Activated CD8-positive, alpha-beta memory T cell treated with anti-CD3 and anti-CD28 coated beads, Interleukin-2, amount 10 ng/mL, durations not matched to agents 7 days and 5 days (primary cell): ENCODE measurements at regions not wholly inside any gene's neighbourhood (a gene's known extent, or its start where the extent isn't known, plus 50 kb on each side); places are given as distances from the start of the nearest gene placed in this dataset.

ENCODE experiments used
- ATAC-seq: fragments of 150-1000 bp; cut with Tn5 transposase; one replicate; pipeline ENCODE4 v1.10.0; 2021; ENCODE audit warnings: moderate library complexity
- CTCF ChIA-PET: fragments of 350-600 bp; sonication (Branson Sonifier 250); formaldehyde crosslinking; loops from one replicate; lab custom pipeline; 2021; ENCODE audit warnings: antibody characterized with exemption; lab: Charles Lee
- DNase-seq: peaks from one replicate; pipeline ENCODE4 v3.0.0-alpha.2; 2020
- H3K27ac Mint-ChIP-seq: one replicate; pipeline ENCODE4 v1.8.0; 2021; ENCODE audit warnings: mild to moderate bottlenecking, mixed read lengths
- H3K27me3 Mint-ChIP-seq: one replicate; pipeline ENCODE4 v1.8.0; 2021; ENCODE audit warnings: mixed read lengths
- H3K36me3 Mint-ChIP-seq: one replicate; pipeline ENCODE4 v1.8.0; 2021; ENCODE audit warnings: mild to moderate bottlenecking, mixed read lengths
- H3K4me1 Mint-ChIP-seq: one replicate; pipeline ENCODE4 v1.8.0; 2021; ENCODE audit warnings: mixed read lengths
- H3K4me3 Mint-ChIP-seq: one replicate; pipeline ENCODE4 v1.8.0; 2021; ENCODE audit warnings: mild to moderate bottlenecking, moderate library complexity, mixed read lengths
- H3K9me3 Mint-ChIP-seq: one replicate; pipeline ENCODE4 v1.8.0; 2022; ENCODE audit warnings: low read depth, mixed read lengths

GRCh38 chr2:7841751-7842150, 840.1 kb upstream of the ID2 start:
- Mint-ChIP-seq H3K27ac (peak overlapping the region; percentile 72), H3K4me1 (peaks cover 35% of the 10 kb centered on the region)
- CTCF ChIA-PET: interaction anchor here (1.1 kb wide), 1 partner anchor 64 kb away, joined by 3 read pairs; no protein-coding TSS in a partner anchor

GRCh38 chr2:7844414-7844965, 837.4 kb upstream of the ID2 start:
- H3K27me3 Mint-ChIP-seq: no peaks in the 10 kb centered on the region
- no peak overlapping the region for H3K4me3 Mint-ChIP-seq
- peaks cover 57% of the 10 kb centered on the region for H3K4me1 Mint-ChIP-seq
- peaks cover 14% of the 10 kb centered on the region for H3K36me3 Mint-ChIP-seq
- CTCF ChIA-PET: no interaction called here
- peaks cover 8% of the 10 kb centered on the region for H3K9me3 Mint-ChIP-seq
- no peak for ATAC-seq
- DNase-seq: no peak
- no peak overlapping the region for H3K27ac Mint-ChIP-seq

More at GRCh38 chr2:7841751-7842150, 840.1 kb upstream of the ID2 start:
- DNase-seq (no peak), ATAC-seq (peak; percentile 33)
- peaks cover 18% of the 10 kb centered on the region for H3K36me3 Mint-ChIP-seq
- H3K9me3 Mint-ChIP-seq: peaks cover 16% of the 10 kb centered on the region
- no peaks in the 10 kb centered on the region for H3K27me3 Mint-ChIP-seq
- no peak overlapping the region for H3K4me3 Mint-ChIP-seq

DNA sequence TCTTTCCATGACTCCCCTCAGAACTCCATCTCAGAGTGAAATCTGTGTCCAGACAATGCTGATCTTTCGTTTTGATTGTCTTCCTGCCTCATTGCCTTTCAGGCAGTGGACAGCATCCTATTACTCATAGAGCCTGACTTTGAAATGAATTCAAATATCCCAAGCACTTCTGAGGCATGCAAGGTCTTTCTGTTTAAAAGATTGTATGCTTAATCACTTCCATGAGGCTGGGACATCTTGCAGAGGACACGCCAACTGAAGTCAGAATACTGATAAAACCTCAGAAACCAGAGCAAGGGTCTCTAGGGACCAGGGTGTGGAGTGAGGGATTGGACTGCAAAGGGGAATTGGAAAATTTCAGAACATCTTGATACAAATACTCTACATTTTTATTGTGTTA, 836.5 kb upstream of the ID2 start:
- CTCF ChIA-PET: no interaction called here
- Mint-ChIP-seq H3K4me1 (peaks cover 57% of the 10 kb centered on the region), H3K4me3 (no peak overlapping the region), H3K36me3 (peaks cover 13% of the 10 kb centered on the region), H3K27ac (no peak overlapping the region), H3K27me3 (no peaks in the 10 kb centered on the region), H3K9me3 (peaks cover 8% of the 10 kb centered on the region)
- no peak for ATAC-seq
- DNase-seq: no peak

DNA sequence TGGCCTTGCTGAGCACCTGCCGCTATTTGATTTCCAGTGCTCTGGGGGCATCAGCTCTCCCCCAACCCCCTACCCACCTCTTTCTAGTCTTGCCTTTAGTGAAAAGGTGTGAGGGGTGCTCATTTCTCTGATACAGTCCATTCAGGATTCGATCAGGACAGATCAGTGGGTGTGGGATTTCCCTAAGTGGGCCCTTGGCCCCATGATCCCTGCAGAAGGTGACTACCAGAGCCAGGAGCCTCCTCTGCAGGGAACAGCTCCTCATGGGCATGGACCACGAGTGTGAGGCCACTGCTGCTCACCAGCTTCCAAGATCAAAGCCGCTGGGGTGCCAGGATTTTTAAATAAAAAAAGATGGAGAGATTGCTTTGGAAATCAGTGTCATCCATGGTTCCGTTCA, 835.2 kb upstream of the ID2 start:
- no peaks in the 10 kb centered on the region for H3K27me3 Mint-ChIP-seq
- CTCF ChIA-PET: no interaction called here
- DNase-seq (no peak), ATAC-seq (no peak)
- H3K36me3 Mint-ChIP-seq: peaks cover 8% of the 10 kb centered on the region
- H3K4me3 Mint-ChIP-seq: no peak overlapping the region
- no peak overlapping the region for H3K27ac Mint-ChIP-seq
- H3K9me3 Mint-ChIP-seq: peaks cover 4% of the 10 kb centered on the region
- peaks cover 49% of the 10 kb centered on the region for H3K4me1 Mint-ChIP-seq

- peak overlapping the region; percentile 26 for H3K4me3 Mint-ChIP-seq
- H3K27me3 Mint-ChIP-seq: no peaks in the 10 kb centered on the region
- no peak for DNase-seq
- ATAC-seq: no peak
- H3K36me3 Mint-ChIP-seq: peaks cover 8% of the 10 kb centered on the region
- CTCF ChIA-PET: interaction anchor here (1.2 kb wide), 1 partner anchor 9 kb away, joined by 3 read pairs; no protein-coding TSS in a partner anchor
- peaks cover 4% of the 10 kb centered on the region for H3K9me3 Mint-ChIP-seq
- H3K27ac Mint-ChIP-seq: peak overlapping the region; percentile 85
- peaks cover 44% of the 10 kb centered on the region for H3K4me1 Mint-ChIP-seq
Observed at GRCh38 chr2:7847321-7847720, 834.5 kb upstream of the ID2 start.

- CTCF ChIA-PET: interaction anchor here (0.6 to 1.8 kb wide), 2 partner anchors 86 to 92 kb away, joined by 3 read pairs; no protein-coding TSS in a partner anchor
- Mint-ChIP-seq H3K36me3 (peaks cover 2% of the 10 kb centered on the region), H3K27me3 (no peaks in the 10 kb centered on the region), H3K27ac (no peak overlapping the region), H3K4me1 (peaks cover 32% of the 10 kb centered on the region), H3K9me3 (no peaks in the 10 kb centered on the region), H3K4me3 (no peak overlapping the region)
- DNase-seq (no peak), ATAC-seq (no peak)
Observed at GRCh38 chr2:7849027-7849426, 832.8 kb upstream of the ID2 start.

DNA sequence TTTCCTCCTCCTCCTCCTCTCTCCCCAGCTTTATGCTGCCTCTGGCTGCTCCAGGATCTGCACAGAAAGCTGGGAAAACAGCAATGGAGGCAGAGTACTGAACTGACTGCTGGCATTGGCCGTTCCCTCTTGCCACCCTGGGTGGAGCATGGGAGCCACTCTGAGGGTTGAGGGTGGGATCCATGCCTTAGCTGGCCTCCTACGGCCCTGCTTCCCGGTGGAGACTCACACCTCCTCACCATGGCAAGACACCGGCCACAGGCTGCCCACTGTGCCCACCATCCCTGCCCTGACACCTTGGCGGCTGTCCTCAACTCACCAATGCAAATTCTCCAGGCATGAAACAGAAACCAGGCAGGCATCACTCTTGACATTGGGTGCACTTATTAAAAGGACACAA, 832.3 kb upstream of the ID2 start:
- Mint-ChIP-seq H3K9me3 (peaks cover 4% of the 10 kb centered on the region), H3K27me3 (no peaks in the 10 kb centered on the region), H3K36me3 (peaks cover 5% of the 10 kb centered on the region), H3K4me1 (peaks cover 30% of the 10 kb centered on the region), H3K4me3 (no peak overlapping the region), H3K27ac (no peak overlapping the region)
- DNase-seq (no peak), ATAC-seq (no peak)
- CTCF ChIA-PET: interaction anchor here (1.8 kb wide), 1 partner anchor 93 kb away, joined by 3 read pairs; no protein-coding TSS in a partner anchor

GRCh38 chr2:7852546-7852945, 829.3 kb upstream of the ID2 start:
- ATAC-seq (no peak), DNase-seq (no peak)
- CTCF ChIA-PET: no interaction called here
- H3K4me1 Mint-ChIP-seq: peaks cover 17% of the 10 kb centered on the region
- no peak overlapping the region for H3K27ac Mint-ChIP-seq
- H3K36me3 Mint-ChIP-seq: peaks cover 7% of the 10 kb centered on the region
- no peaks in the 10 kb centered on the region for H3K27me3 Mint-ChIP-seq
- H3K4me3 Mint-ChIP-seq: no peak overlapping the region
- peaks cover 7% of the 10 kb centered on the region for H3K9me3 Mint-ChIP-seq

DNA sequence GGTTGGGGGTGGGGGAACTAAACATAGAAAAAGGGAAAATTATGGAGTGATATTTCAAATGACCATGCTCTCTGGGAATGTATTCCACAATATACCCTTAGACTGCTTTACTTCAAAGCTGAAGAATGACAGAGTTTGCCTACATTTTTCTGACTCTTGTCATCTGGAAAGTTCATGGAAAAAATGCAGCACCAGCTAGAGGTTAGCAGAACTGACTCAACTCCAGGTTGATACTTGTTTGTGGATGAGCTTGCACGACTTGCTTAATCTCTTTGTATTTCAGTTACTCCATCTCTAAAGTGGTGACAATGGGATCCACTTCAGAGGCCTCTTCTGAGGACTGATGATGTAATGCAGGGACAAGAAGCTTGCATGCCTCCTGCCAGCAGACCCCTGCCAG, 824.0 kb upstream of the ID2 start:
- peaks cover 7% of the 10 kb centered on the region for H3K36me3 Mint-ChIP-seq
- no peaks in the 10 kb centered on the region for H3K27me3 Mint-ChIP-seq
- H3K9me3 Mint-ChIP-seq: peaks cover 7% of the 10 kb centered on the region
- H3K4me1 Mint-ChIP-seq: peaks cover 2% of the 10 kb centered on the region
- no peak overlapping the region for H3K4me3 Mint-ChIP-seq
- H3K27ac Mint-ChIP-seq: no peak overlapping the region
- DNase-seq: no peak
- no peak for ATAC-seq
- CTCF ChIA-PET: interaction anchor here (0.9 kb wide), 1 partner anchor 10 kb away, joined by 3 read pairs; no protein-coding TSS in a partner anchor

- CTCF ChIA-PET: no interaction called here
- no peak overlapping the region for H3K27ac Mint-ChIP-seq
Observed at GRCh38 chr2:7858624-7859023, 823.2 kb upstream of the ID2 start.

DNA sequence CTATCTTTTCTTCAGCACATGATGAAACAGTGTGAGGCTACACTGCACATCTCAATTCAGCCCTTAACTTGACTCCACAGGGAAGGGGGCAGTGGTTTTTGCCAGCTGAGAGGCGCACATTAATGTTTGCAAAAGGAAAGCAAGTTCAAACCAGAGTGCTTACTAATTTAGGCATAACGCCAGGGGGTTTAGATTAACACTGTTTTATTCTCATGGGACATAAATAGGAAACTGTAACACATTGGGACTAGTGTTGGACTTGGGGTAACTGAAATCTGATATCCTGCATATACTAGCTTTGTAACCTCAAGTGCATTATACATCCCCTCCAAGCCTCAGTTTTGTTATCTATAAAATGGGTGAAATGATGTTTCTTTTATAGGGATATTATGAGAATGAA, 821.2 kb upstream of the ID2 start:
- no peak for DNase-seq
- H3K9me3 Mint-ChIP-seq: peaks cover 7% of the 10 kb centered on the region
- H3K4me3 Mint-ChIP-seq: no peak overlapping the region
- CTCF ChIA-PET: no interaction called here
- no peak overlapping the region for H3K27ac Mint-ChIP-seq
- peaks cover 2% of the 10 kb centered on the region for H3K4me1 Mint-ChIP-seq
- no peak for ATAC-seq
- peaks cover 3% of the 10 kb centered on the region for H3K36me3 Mint-ChIP-seq
- no peaks in the 10 kb centered on the region for H3K27me3 Mint-ChIP-seq

More at GRCh38 chr2:7858624-7859023, 823.2 kb upstream of the ID2 start:
- DNase-seq: no peak
- Mint-ChIP-seq H3K36me3 (peaks cover 7% of the 10 kb centered on the region), H3K27me3 (no peaks in the 10 kb centered on the region), H3K9me3 (peaks cover 7% of the 10 kb centered on the region), H3K4me3 (no peak overlapping the region), H3K4me1 (peaks cover 2% of the 10 kb centered on the region)
- ATAC-seq: no peak

- DNase-seq: no peak
- Mint-ChIP-seq H3K4me1 (no peaks in the 10 kb centered on the region), H3K27me3 (no peaks in the 10 kb centered on the region), H3K9me3 (peaks cover 7% of the 10 kb centered on the region), H3K4me3 (no peak overlapping the region), H3K36me3 (peaks cover 4% of the 10 kb centered on the region), H3K27ac (no peak overlapping the region)
- CTCF ChIA-PET: interaction anchor here (0.9 kb wide), 1 partner anchor 49 kb away, joined by 3 read pairs; no protein-coding TSS in a partner anchor
- ATAC-seq: no peak
Observed at GRCh38 chr2:7861910-7862702, 819.8 kb upstream of the ID2 start.

DNA sequence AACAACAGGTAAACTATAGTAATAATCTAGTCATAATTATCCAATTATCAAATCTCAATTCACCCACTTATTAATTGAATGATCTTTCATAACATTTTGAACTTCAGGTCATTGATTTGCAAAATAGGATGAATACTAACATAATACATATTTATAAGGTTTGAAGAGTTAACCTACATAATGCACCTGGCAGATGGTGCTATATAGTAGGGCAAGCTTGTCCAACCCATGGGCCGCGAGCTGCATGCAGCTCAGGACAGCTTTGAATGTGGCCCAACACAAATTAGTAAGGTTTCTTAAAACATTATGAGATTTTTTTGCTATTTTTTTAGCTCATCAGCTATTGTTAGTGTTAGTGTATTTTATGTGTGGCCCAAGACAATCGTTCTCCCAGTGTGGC, 815.8 kb upstream of the ID2 start:
- H3K27me3 Mint-ChIP-seq: no peaks in the 10 kb centered on the region
- no peak for DNase-seq
- peaks cover 7% of the 10 kb centered on the region for H3K9me3 Mint-ChIP-seq
- no peak overlapping the region for H3K27ac Mint-ChIP-seq
- H3K4me1 Mint-ChIP-seq: no peaks in the 10 kb centered on the region
- no peak overlapping the region for H3K4me3 Mint-ChIP-seq
- H3K36me3 Mint-ChIP-seq: peaks cover 4% of the 10 kb centered on the region
- ATAC-seq: no peak
- CTCF ChIA-PET: no interaction called here

GRCh38 chr2:7866825-7867224, 815.0 kb upstream of the ID2 start:
- Mint-ChIP-seq H3K9me3 (peaks cover 7% of the 10 kb centered on the region), H3K27ac (no peak overlapping the region), H3K36me3 (peaks cover 4% of the 10 kb centered on the region), H3K27me3 (no peaks in the 10 kb centered on the region), H3K4me1 (no peaks in the 10 kb centered on the region), H3K4me3 (no peak overlapping the region)
- CTCF ChIA-PET: no interaction called here
- no peak for DNase-seq
- no peak for ATAC-seq
